GM19463 (cell line): ENCODE measurements at regions not wholly inside any gene's neighbourhood (a gene's known extent, or its start where the extent isn't known, plus 50 kb on each side); places are given as distances from the start of the nearest gene placed in this dataset.

ENCODE experiments used
- ATAC-seq: cut with Tn5 transposase; IDR thresholded peaks from one replicate; pipeline ENCODE4 v1.9.1; 2021; ENCODE audit warnings: mild to moderate bottlenecking, moderate library complexity; ENCODE audit not compliant: unreplicated experiment

- ATAC-seq = no peak
Measured at GRCh38 chr12:65651060-65651459, 173.2 kb upstream of the HMGA2 start.

GRCh38 chr12:65653321-65653720, 171.0 kb upstream of the HMGA2 start:
- no peak for ATAC-seq

- no peak for ATAC-seq
Measured at GRCh38 chr12:65653946-65654629, 170.2 kb upstream of the HMGA2 start.

GRCh38 chr12:65655074-65655493, 169.2 kb upstream of the HMGA2 start:
- ATAC-seq = no peak

- ATAC-seq = no peak
Measured at GRCh38 chr12:65656156-65656882, 168.0 kb upstream of the HMGA2 start.

- no peak for ATAC-seq
Measured at GRCh38 chr12:65656891-65657351, 167.4 kb upstream of the HMGA2 start.

- no peak for ATAC-seq
Measured at GRCh38 chr12:65657635-65658034, 166.6 kb upstream of the HMGA2 start.

GRCh38 chr12:65658360-65658759, 165.9 kb upstream of the HMGA2 start:
- no peak for ATAC-seq

- no peak for ATAC-seq
Measured at GRCh38 chr12:65659681-65660080, 164.6 kb upstream of the HMGA2 start.

GRCh38 chr12:65660096-65660495, 164.2 kb upstream of the HMGA2 start:
- no peak for ATAC-seq

- ATAC-seq = no peak
Measured at GRCh38 chr12:65660836-65661235, 163.4 kb upstream of the HMGA2 start.

- no peak for ATAC-seq
Measured at GRCh38 chr12:65662590-65662989, 161.7 kb upstream of the HMGA2 start.

- no peak for ATAC-seq
Measured at GRCh38 chr12:65663097-65663496, 161.2 kb upstream of the HMGA2 start.

- no peak for ATAC-seq
Measured at GRCh38 chr12:65663648-65664047, 160.6 kb upstream of the HMGA2 start.

- ATAC-seq = no peak
Measured at GRCh38 chr12:65664715-65665250, 159.5 kb upstream of the HMGA2 start.

GRCh38 chr12:65665817-65666216, 158.5 kb upstream of the HMGA2 start:
- no peak for ATAC-seq

GRCh38 chr12:65666876-65667275, 157.4 kb upstream of the HMGA2 start:
- no peak for ATAC-seq

GRCh38 chr12:65667932-65668331, 156.4 kb upstream of the HMGA2 start:
- ATAC-seq = no peak

- ATAC-seq = no peak
Measured at GRCh38 chr12:65668981-65669695, 155.1 kb upstream of the HMGA2 start.

- no peak for ATAC-seq
Measured at GRCh38 chr12:65670775-65671174, 153.5 kb upstream of the HMGA2 start.

GRCh38 chr12:65672441-65672840, 151.8 kb upstream of the HMGA2 start:
- ATAC-seq = no peak
